VCaP (cell line): ENCODE measurements at regions not wholly inside any gene's neighbourhood (a gene's known extent, or its start where the extent isn't known, plus 50 kb on each side); places are given as distances from the start of the nearest gene placed in this dataset.
"Not testable (repeated sequence)": the region's sequence is repeated elsewhere in the genome, so short reads cannot be mapped to it uniquely, and the experiment has no call there.

ENCODE experiments used
- H3K27ac ChIP-seq: fragments of 450-650 bp; 2 replicates; pipeline ENCODE4 v1.5.1; 2017
- TF ChIP-seq, protein P1 (sequence below): fragments of 450-650 bp; conservative IDR thresholded peaks from 2 replicates; pipeline ENCODE4 v1.5.1; 2017; ENCODE audit warnings: mild to moderate bottlenecking, moderate library complexity

DNA sequence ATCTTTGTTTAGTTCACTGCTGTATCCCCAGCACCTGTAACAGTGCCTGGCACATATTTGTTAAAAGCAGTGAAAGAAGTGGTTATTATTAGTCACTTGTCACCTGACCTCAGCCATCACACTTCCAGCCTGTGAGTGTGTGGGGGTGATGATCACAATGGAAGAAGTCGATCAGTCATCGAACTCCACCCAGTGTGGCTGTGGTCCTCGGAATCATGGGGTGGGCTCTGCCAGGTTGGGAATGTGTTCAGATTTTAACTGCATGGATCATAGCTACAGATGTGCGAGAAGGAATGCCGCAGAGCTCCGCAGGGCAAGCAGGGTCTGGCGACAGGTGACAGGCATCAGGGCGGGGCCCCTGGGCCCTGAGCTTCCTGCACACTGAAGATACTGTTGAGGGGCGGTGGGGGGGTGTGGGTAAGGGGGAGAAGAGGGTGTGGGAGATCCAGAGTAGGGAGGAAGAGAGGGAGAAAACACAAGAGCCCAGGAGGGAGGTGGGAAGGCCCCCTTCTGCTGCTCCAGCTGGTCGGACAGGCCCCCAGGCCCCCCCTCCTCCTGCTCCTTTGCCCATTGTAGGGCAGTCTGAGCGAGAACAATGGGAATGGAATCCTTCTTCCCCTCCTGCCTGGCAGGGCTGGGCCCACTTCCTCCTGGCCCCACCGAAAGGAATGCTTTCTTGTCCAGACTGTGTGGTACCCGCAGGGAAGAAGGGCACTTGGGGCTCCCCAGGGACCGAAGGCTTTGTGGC, 89.6 kb downstream of the SPRY4 start:
- no peak overlapping the region; the same call in 1 of the 2 replicates for H3K27ac ChIP-seq
- TF ChIP-seq, protein P1, sequence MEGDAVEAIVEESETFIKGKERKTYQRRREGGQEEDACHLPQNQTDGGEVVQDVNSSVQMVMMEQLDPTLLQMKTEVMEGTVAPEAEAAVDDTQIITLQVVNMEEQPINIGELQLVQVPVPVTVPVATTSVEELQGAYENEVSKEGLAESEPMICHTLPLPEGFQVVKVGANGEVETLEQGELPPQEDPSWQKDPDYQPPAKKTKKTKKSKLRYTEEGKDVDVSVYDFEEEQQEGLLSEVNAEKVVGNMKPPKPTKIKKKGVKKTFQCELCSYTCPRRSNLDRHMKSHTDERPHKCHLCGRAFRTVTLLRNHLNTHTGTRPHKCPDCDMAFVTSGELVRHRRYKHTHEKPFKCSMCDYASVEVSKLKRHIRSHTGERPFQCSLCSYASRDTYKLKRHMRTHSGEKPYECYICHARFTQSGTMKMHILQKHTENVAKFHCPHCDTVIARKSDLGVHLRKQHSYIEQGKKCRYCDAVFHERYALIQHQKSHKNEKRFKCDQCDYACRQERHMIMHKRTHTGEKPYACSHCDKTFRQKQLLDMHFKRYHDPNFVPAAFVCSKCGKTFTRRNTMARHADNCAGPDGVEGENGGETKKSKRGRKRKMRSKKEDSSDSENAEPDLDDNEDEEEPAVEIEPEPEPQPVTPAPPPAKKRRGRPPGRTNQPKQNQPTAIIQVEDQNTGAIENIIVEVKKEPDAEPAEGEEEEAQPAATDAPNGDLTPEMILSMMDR: no peak

DNA sequence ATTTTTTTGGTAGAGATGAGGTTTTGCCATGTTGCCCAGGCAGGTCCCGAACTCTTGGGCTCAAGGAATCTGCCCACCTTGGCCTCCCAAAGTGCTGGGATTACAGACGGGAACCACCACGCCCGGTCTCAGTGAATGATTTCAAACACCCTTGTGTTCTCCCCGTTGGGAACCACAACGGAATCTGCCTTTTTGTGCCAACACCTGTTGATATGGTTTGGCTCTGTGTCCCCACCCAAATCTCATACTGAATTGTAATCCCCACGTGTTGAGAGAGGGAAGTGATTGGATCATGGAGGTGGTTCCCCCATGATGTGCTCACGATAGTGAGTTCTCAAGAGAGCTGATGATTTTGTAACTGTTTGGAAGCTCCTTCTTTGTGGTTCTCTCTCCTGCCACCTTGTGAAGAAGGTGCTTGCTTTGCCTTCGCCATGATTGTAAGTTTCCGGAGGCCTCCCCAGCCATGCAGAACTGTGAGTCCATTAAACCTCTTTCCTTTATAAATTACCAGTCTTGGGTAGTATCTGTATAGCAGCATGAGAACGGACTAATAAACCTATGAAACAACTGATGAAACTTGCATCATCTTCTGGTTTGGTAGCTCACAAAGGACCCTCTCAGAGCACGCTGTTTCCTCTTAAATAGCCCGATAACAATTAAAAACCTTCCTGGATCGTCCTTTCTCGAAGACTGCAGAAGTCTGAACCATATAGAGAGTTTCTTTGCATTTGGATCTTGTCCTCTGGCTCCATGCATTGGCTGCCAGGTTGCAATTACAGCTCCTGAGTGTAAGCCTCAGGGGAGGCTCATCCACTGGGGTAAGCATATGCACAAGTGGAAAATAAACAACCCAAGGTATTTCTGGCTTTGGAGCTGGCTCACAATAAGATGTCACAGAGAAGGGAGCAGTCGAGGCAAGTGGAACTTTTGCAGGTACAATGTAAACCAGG, 91.5 kb downstream of the SPRY4 start:
- H3K27ac ChIP-seq: no peak overlapping the region
- TF ChIP-seq, protein P1: no peak

DNA sequence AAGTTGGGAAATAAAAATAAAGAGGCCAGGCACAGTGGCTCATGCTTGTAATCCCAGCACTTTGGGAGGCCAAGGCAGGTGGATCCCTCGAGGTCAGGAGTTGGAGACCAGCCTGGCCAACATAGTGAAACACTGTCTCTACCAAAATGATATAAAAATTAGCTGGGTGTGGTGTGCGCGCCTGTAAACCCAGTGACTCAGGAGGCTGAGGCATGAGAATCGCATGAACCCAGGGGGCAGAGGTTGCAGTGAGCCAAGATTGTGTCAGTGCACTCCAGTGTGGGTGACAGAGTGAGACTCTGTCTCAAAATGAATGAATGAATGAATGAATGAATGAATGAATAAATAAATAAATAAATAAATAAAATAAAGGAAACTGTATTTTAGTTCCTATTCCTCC, 93.9 kb downstream of the SPRY4 start:
- H3K27ac ChIP-seq: not testable (repeated sequence)

- TF ChIP-seq, protein P1: no peak
- peak overlapping the region; percentile 9; the same call in 1 of the 2 replicates for H3K27ac ChIP-seq
These were observed 99.7 kb downstream of the SPRY4 start for GRCh38 chr5:142225141-142225540.

DNA sequence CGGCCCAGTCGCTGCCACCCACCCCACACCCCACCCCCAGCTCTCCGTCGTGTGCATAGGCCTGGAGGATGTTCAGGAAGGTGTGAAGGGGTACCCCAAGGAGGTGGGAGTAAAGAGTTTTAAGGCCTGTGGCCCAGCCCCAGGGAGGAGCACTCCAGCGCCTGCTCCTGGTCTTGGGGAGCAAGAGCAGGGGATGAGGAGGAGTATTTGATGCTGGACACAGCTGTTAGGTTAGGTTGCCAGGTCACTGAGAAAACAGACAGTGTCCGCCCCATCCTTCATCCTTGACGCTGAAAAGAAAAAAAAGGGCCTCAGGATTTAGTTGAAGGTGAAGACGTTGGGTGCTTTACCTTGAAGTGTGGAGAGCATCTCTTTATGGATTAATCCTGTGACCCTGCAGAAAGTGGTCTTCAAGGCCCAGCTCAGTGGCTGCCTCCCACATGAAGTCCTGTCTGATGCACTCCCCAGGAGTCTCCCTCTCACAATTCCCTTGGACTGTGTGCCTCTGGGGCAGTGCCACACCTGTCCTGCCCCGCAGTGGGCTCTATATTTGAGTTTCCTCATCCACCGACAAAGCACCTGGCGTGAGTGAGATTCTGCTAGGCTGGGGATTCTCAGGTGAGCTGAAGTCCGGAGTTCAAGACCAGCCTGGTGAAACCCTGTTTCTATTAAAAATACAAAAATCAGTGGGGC, 101.8 kb downstream of the SPRY4 start:
- H3K27ac ChIP-seq: peak overlapping the region; percentile 86; the same call in 1 of the 2 replicates

GRCh38 chr5:142222225-142222865, 102.5 kb downstream of the SPRY4 start:
- TF ChIP-seq, protein P1: no peak
- H3K27ac ChIP-seq: peak overlapping the region; percentile 86

More for the DNA sequence above, 101.8 kb downstream of the SPRY4 start:
- TF ChIP-seq, protein P1: no peak

- H3K27ac ChIP-seq: peak overlapping the region; percentile 86
- TF ChIP-seq, protein P1: 0 out of 2 replicates have a peak, but pooled peaks have one; percentile 4
These were observed 103.5 kb downstream of the SPRY4 start for GRCh38 chr5:142221091-142221860.
